HL-60 (cell line): ENCODE measurements at regions not wholly inside any gene's neighbourhood (a gene's known extent, or its start where the extent isn't known, plus 50 kb on each side); places are given as distances from the start of the nearest gene placed in this dataset.

Experiments
- DNase-seq, 2 experiments: peaks; one replicate each; pipeline ENCODE4 v3.0.0-alpha.2; 2010 to 2020; ENCODE audit warnings: low read depth in 1 of 2, low spot score in 1 of 2
- H3K27ac ChIP-seq: fragments of 250-450 bp; sonication (Bioruptor Pico); replicated peaks from 2 replicates; pipeline ENCODE4 v1.5.1; 2020; ENCODE audit warnings: mild to moderate bottlenecking, moderate library complexity
- H3K27me3 ChIP-seq: fragments of 250-450 bp; sonication (Bioruptor Pico); 2 replicates; pipeline ENCODE4 v1.5.1; 2021; ENCODE audit warnings: mild to moderate bottlenecking, moderate library complexity; ENCODE audit not compliant: insufficient read depth, poor library complexity, severe bottlenecking
- H3K4me3 ChIP-seq: replicated peaks from 2 replicates; pipeline ENCODE4 v1.5.1; 2011; ENCODE audit warnings: mild to moderate bottlenecking, control low read depth, low read length; ENCODE audit not compliant: insufficient read depth
- GABPA ChIP-seq: IDR thresholded peaks from 2 replicates; pipeline ENCODE4 v1.6.1; 2012; ENCODE audit warnings: low read depth
- POLR2AphosphoS5 ChIP-seq: IDR thresholded peaks from 2 replicates; pipeline ENCODE4 v1.6.1; 2012; ENCODE audit warnings: low read depth
- SPI1 ChIP-seq: IDR thresholded peaks from 2 replicates; pipeline ENCODE4 v1.6.1; 2012; ENCODE audit warnings: low read depth, mild to moderate bottlenecking, borderline replicate concordance
- TF ChIP-seq, protein P1 (sequence below): IDR thresholded peaks from one replicate; pipeline ENCODE4 v1.5.1; 2011; ENCODE audit warnings: low read length, control low read depth, inconsistent platforms; ENCODE audit not compliant: insufficient read depth
- TF ChIP-seq, protein P2 (sequence below): IDR thresholded peaks from 2 replicates; pipeline ENCODE4 v1.6.1; 2012; ENCODE audit warnings: low read depth; ENCODE audit not compliant: insufficient replicate concordance

DNA sequence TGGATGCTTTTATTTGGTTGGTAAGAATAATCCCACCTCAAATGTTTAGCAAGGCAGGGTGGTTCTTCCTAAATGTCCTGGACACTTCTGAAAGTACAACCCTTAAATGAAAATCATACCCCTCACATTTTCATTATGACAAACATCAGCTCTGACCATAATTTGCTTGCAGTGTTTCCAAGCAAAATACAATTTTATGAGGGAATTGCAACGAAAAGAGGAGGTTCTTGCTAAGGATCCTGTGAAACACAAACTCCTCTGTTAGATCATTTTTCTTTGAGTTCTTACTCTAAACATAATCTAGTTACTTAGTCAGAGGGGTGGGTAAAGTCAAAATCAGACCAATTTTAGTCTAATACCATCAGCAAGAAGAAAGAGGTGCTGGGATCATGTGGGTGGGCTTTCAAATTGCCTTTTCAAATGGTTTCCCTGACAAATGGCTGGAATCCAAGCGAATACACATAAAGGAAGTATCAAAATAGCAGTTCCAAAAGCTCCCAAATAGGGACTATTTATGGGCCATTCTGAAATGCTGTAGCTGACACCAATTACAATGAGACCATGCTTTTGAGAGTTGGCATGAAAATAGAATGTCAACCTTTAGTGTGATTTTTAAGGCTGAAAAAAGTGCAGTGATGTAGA is 164.9 kb upstream of the INHBA start:
- no peak overlapping the region for H3K4me3 ChIP-seq
- no peak for DNase-seq
- no peak for TF ChIP-seq SPI1
- no peak for TF ChIP-seq GABPA
- TF ChIP-seq, protein P1, sequence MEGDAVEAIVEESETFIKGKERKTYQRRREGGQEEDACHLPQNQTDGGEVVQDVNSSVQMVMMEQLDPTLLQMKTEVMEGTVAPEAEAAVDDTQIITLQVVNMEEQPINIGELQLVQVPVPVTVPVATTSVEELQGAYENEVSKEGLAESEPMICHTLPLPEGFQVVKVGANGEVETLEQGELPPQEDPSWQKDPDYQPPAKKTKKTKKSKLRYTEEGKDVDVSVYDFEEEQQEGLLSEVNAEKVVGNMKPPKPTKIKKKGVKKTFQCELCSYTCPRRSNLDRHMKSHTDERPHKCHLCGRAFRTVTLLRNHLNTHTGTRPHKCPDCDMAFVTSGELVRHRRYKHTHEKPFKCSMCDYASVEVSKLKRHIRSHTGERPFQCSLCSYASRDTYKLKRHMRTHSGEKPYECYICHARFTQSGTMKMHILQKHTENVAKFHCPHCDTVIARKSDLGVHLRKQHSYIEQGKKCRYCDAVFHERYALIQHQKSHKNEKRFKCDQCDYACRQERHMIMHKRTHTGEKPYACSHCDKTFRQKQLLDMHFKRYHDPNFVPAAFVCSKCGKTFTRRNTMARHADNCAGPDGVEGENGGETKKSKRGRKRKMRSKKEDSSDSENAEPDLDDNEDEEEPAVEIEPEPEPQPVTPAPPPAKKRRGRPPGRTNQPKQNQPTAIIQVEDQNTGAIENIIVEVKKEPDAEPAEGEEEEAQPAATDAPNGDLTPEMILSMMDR = no peak
- TF ChIP-seq POLR2AphosphoS5 = no peak
- TF ChIP-seq, protein P2, sequence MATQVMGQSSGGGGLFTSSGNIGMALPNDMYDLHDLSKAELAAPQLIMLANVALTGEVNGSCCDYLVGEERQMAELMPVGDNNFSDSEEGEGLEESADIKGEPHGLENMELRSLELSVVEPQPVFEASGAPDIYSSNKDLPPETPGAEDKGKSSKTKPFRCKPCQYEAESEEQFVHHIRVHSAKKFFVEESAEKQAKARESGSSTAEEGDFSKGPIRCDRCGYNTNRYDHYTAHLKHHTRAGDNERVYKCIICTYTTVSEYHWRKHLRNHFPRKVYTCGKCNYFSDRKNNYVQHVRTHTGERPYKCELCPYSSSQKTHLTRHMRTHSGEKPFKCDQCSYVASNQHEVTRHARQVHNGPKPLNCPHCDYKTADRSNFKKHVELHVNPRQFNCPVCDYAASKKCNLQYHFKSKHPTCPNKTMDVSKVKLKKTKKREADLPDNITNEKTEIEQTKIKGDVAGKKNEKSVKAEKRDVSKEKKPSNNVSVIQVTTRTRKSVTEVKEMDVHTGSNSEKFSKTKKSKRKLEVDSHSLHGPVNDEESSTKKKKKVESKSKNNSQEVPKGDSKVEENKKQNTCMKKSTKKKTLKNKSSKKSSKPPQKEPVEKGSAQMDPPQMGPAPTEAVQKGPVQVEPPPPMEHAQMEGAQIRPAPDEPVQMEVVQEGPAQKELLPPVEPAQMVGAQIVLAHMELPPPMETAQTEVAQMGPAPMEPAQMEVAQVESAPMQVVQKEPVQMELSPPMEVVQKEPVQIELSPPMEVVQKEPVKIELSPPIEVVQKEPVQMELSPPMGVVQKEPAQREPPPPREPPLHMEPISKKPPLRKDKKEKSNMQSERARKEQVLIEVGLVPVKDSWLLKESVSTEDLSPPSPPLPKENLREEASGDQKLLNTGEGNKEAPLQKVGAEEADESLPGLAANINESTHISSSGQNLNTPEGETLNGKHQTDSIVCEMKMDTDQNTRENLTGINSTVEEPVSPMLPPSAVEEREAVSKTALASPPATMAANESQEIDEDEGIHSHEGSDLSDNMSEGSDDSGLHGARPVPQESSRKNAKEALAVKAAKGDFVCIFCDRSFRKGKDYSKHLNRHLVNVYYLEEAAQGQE = no peak

DNA sequence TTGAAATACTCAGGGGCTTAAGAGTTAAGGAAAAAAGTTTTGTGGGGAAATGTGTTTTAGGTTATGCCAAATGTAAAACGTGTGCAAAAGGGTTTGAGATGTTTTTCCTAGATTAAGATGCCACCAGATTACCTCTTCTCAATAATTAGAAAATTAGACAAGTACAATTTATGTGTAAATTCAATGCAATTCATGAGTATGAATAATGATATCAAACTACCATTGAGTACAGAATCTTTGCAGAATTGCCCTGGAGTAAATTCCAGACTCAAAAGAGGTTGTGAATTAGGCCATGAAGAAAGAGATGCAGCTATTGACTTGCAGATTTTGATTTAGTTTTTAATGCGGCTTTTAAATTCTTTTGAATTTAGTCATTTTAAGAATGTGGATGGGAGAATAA is 159.4 kb upstream of the INHBA start:
- no peak for DNase-seq
- no peak for TF ChIP-seq GABPA
- TF ChIP-seq, protein P2 = no peak
- Histone ChIP-seq H3K27me3 (no peaks in the 10 kb centered on the region), H3K4me3 (no peak overlapping the region), H3K27ac (no peak overlapping the region)

More for the DNA sequence above, 164.9 kb upstream of the INHBA start:
- no peak overlapping the region for H3K27ac ChIP-seq
- H3K27me3 ChIP-seq = no peaks in the 10 kb centered on the region

DNA sequence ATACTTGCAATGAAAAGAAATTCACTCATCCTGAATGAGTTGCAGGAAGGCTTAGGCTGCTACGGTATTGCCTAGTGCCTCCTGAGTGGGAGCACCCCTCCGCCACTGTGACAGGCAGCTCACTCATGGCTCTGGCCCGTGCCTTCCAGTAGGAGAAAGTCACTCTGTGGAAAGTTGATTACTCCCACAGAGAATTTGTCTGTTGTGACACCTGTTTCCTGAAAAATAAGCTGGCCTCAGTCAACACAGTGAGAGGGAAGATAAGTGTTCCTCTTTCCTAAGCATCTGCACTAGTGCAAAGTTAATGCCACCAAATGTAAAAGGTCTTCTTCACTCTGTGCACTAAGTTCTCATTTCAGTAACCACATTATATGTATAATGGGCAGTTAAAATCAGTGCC is 158.8 kb upstream of the INHBA start:
- DNase-seq = peak; percentile 70 to 71
- TF ChIP-seq, protein P2 = no peak
- TF ChIP-seq, protein P1 = no peak
- TF ChIP-seq SPI1 (peak; percentile 90), POLR2AphosphoS5 (peak; percentile 78), GABPA (no peak)
- no peak overlapping the region for H3K4me3 ChIP-seq
- peak overlapping the region; percentile 36 for H3K27ac ChIP-seq
- H3K27me3 ChIP-seq = no peaks in the 10 kb centered on the region
